ENCODE measurements at regions not wholly inside any gene's neighbourhood (a gene's known extent, or its start where the extent isn't known, plus 50 kb on each side); places are given as distances from the start of the nearest gene placed in this dataset.
"Not testable (repeated sequence)": the region's sequence is repeated elsewhere in the genome, so short reads cannot be mapped to it uniquely, and the experiment has no call there.

- no peak for TF ChIP-seq EZH2phosphoT487 (IDR thresholded peaks at IDR 0.05; ENCODE audit: borderline replicate concordance)
- TF ChIP-seq CTCF (conservative IDR thresholded peaks at IDR 0.05; ENCODE audit: low read length), result no peak
- H3K36me3 ChIP-seq (ENCODE audit: insufficient read depth, low read length), result no peaks in the 10 kb centered on the region
Measured at GRCh38 chr20:52034581-52034980, 157.0 kb downstream of the ZFP64 start.

GRCh38 chr20:52033313-52033712 is 158.3 kb downstream of the ZFP64 start:
- Histone ChIP-seq H3K4me2 (ENCODE audit: low read depth, low read length, poor library complexity, severe bottlenecking) (no peak overlapping the region), H2AFZ (ENCODE audit: low read length) (no peak overlapping the region), H3F3A (ENCODE audit: low read depth) (peaks cover 8% of the 10 kb centered on the region; the same call in 1 of the 2 replicates), H3K4me3 (ENCODE audit: low read length, poor library complexity, severe bottlenecking) (no peak overlapping the region), H3K4me1 (ENCODE audit: insufficient read depth, low read length, poor library complexity, severe bottlenecking) (peaks cover 29% of the 10 kb centered on the region), H3K79me2 (ENCODE audit: insufficient read depth, low read length) (no peaks in the 10 kb centered on the region), H3K9ac (ENCODE audit: low read depth, low read length, poor library complexity, severe bottlenecking) (no peak overlapping the region), H4K20me1 (ENCODE audit: insufficient read depth, low read length, poor library complexity, severe bottlenecking) (no peaks in the 10 kb centered on the region), H3K9me3 (ENCODE audit: insufficient read depth, low read depth, low read length) (no peaks in the 10 kb centered on the region), H3K9me2 (replicated peaks; ENCODE audit: low read depth, low read length) (no peaks in the 10 kb centered on the region), H3K27me3 (ENCODE audit: insufficient read depth, low read length, poor library complexity, severe bottlenecking) (no peaks in the 10 kb centered on the region), H3K36me3 (ENCODE audit: insufficient read depth, low read length) (no peaks in the 10 kb centered on the region)
- TF ChIP-seq EZH2phosphoT487 (IDR thresholded peaks at IDR 0.05; ENCODE audit: borderline replicate concordance) (no peak), CTCF (conservative IDR thresholded peaks at IDR 0.05; ENCODE audit: low read length) (no peak)

More at GRCh38 chr20:52034581-52034980, 157.0 kb downstream of the ZFP64 start:
- no peaks in the 10 kb centered on the region for H4K20me1 ChIP-seq (ENCODE audit: insufficient read depth, low read length, poor library complexity, severe bottlenecking)
- H3K4me3 ChIP-seq (ENCODE audit: low read length, poor library complexity, severe bottlenecking), result no peak overlapping the region
- no peaks in the 10 kb centered on the region for H3K9me3 ChIP-seq (ENCODE audit: insufficient read depth, low read depth, low read length)
- H3K9ac ChIP-seq (ENCODE audit: low read depth, low read length, poor library complexity, severe bottlenecking), result no peak overlapping the region
- H3K4me2 ChIP-seq (ENCODE audit: low read depth, low read length, poor library complexity, severe bottlenecking), result no peak overlapping the region
- H3K9me2 ChIP-seq (replicated peaks; ENCODE audit: low read depth, low read length), result no peaks in the 10 kb centered on the region
- H3K27me3 ChIP-seq (ENCODE audit: insufficient read depth, low read length, poor library complexity, severe bottlenecking), result no peaks in the 10 kb centered on the region
- no peak overlapping the region for H2AFZ ChIP-seq (ENCODE audit: low read length)
- peaks cover 29% of the 10 kb centered on the region for H3K4me1 ChIP-seq (ENCODE audit: insufficient read depth, low read length, poor library complexity, severe bottlenecking)
- peaks cover 8% of the 10 kb centered on the region; the same call in 1 of the 2 replicates for H3F3A ChIP-seq (ENCODE audit: low read depth)
- no peaks in the 10 kb centered on the region for H3K79me2 ChIP-seq (ENCODE audit: insufficient read depth, low read length)

- not testable (repeated sequence) for H3K79me2 ChIP-seq (ENCODE audit: insufficient read depth, low read length); H4K20me1 ChIP-seq (ENCODE audit: insufficient read depth, low read length, poor library complexity, severe bottlenecking); H3K9me3 ChIP-seq (ENCODE audit: insufficient read depth, low read depth, low read length); H3K9ac ChIP-seq (ENCODE audit: low read depth, low read length, poor library complexity, severe bottlenecking); H3K9me2 ChIP-seq (replicated peaks; ENCODE audit: low read depth, low read length); H3F3A ChIP-seq (ENCODE audit: low read depth); H3K36me3 ChIP-seq (ENCODE audit: insufficient read depth, low read length); H3K27me3 ChIP-seq (ENCODE audit: insufficient read depth, low read length, poor library complexity, severe bottlenecking)
- Histone ChIP-seq H3K4me3 (ENCODE audit: low read length, poor library complexity, severe bottlenecking) (peak overlapping the region; percentile 48), H3K4me1 (ENCODE audit: insufficient read depth, low read length, poor library complexity, severe bottlenecking) (peaks cover 29% of the 10 kb centered on the region), H3K4me2 (ENCODE audit: low read depth, low read length, poor library complexity, severe bottlenecking) (peak overlapping the region; percentile 57), H2AFZ (ENCODE audit: low read length) (peak overlapping the region; percentile 70)
Measured at GRCh38 chr20:52032304-52032683, 159.3 kb downstream of the ZFP64 start.

GRCh38 chr20:52031563-52032303 is 159.8 kb downstream of the ZFP64 start:
- peaks cover 8% of the 10 kb centered on the region; the same call in 1 of the 2 replicates for H3F3A ChIP-seq (ENCODE audit: low read depth)
- H3K27me3 ChIP-seq (ENCODE audit: insufficient read depth, low read length, poor library complexity, severe bottlenecking), result no peaks in the 10 kb centered on the region
- H3K4me3 ChIP-seq (ENCODE audit: low read length, poor library complexity, severe bottlenecking), result peak overlapping the region; percentile 48
- peak overlapping the region; percentile 70 for H2AFZ ChIP-seq (ENCODE audit: low read length)
- H3K36me3 ChIP-seq (ENCODE audit: insufficient read depth, low read length), result no peaks in the 10 kb centered on the region
- peaks cover 29% of the 10 kb centered on the region for H3K4me1 ChIP-seq (ENCODE audit: insufficient read depth, low read length, poor library complexity, severe bottlenecking)
- no peaks in the 10 kb centered on the region for H4K20me1 ChIP-seq (ENCODE audit: insufficient read depth, low read length, poor library complexity, severe bottlenecking)
- no peaks in the 10 kb centered on the region for H3K9me3 ChIP-seq (ENCODE audit: insufficient read depth, low read depth, low read length)
- no peak for TF ChIP-seq CTCF (conservative IDR thresholded peaks at IDR 0.05; ENCODE audit: low read length)
- no peak for TF ChIP-seq EZH2phosphoT487 (IDR thresholded peaks at IDR 0.05; ENCODE audit: borderline replicate concordance)
- peak overlapping the region; percentile 39 for H3K9ac ChIP-seq (ENCODE audit: low read depth, low read length, poor library complexity, severe bottlenecking)
- H3K9me2 ChIP-seq (replicated peaks; ENCODE audit: low read depth, low read length), result no peaks in the 10 kb centered on the region
- H3K4me2 ChIP-seq (ENCODE audit: low read depth, low read length, poor library complexity, severe bottlenecking), result peak overlapping the region; percentile 57
- no peaks in the 10 kb centered on the region for H3K79me2 ChIP-seq (ENCODE audit: insufficient read depth, low read length)
